ENCODE measurements at regions not wholly inside any gene's neighbourhood (a gene's known extent, or its start where the extent isn't known, plus 50 kb on each side); places are given as distances from the start of the nearest gene placed in this dataset.

- TF ChIP-seq, protein P1, sequence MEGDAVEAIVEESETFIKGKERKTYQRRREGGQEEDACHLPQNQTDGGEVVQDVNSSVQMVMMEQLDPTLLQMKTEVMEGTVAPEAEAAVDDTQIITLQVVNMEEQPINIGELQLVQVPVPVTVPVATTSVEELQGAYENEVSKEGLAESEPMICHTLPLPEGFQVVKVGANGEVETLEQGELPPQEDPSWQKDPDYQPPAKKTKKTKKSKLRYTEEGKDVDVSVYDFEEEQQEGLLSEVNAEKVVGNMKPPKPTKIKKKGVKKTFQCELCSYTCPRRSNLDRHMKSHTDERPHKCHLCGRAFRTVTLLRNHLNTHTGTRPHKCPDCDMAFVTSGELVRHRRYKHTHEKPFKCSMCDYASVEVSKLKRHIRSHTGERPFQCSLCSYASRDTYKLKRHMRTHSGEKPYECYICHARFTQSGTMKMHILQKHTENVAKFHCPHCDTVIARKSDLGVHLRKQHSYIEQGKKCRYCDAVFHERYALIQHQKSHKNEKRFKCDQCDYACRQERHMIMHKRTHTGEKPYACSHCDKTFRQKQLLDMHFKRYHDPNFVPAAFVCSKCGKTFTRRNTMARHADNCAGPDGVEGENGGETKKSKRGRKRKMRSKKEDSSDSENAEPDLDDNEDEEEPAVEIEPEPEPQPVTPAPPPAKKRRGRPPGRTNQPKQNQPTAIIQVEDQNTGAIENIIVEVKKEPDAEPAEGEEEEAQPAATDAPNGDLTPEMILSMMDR (IDR thresholded peaks at IDR 0.05 in 4 of 5, conservative IDR thresholded peaks at IDR 0.05 in 1 of 5) = no peak
- TF ChIP-seq POLR2A (IDR thresholded peaks at IDR 0.05) = no peak
Observed at GRCh38 chr9:71571186-71571585, 197.1 kb downstream of the CEMIP2 start.
